ENCODE measurements at regions not wholly inside any gene's neighbourhood (a gene's known extent, or its start where the extent isn't known, plus 50 kb on each side); places are given as distances from the start of the nearest gene placed in this dataset.

DNA sequence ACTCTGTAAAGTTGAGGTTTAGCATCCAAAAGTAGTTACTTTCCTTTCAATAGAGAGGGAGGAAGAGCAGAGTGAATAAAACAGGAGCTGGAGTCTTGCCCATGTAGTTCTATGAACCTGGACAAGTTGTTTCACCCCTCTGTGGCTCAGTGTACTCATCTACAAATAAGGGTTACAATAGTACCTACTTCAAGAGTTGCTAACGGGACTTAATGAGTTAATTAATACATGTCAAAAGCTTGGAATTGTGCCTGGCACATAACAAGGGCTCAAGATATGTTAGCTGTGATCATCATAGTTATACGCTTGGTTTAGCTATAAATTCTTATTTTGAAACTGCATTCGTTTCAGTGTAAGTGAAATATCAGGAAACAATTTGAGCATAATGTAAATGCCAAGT is 388.5 kb upstream of the THBS1 start:
- intact Hi-C loops (cut with micrococcal nuclease), result no loop called here
- Histone ChIP-seq H3K27me3 (ENCODE audit: control insufficient read depth in 2 of 2, insufficient read depth in 2 of 2, low read length in 2 of 2) (peaks cover 4 to 6% of the 10 kb centered on the region in 2 donors), H3K4me2 (replicated peaks; ENCODE audit: extremely low read depth, low read length, poor library complexity, severe bottlenecking) (no peak overlapping the region), H3K36me3 (replicated peaks in 1 of 2; ENCODE audit: control insufficient read depth in 1 of 2, insufficient read depth in 2 of 2, low read length in 2 of 2) (no peaks in the 10 kb centered on the region), H3K9ac (ENCODE audit: insufficient read depth, low read length, poor library complexity, severe bottlenecking) (no peak overlapping the region), H3K27ac (ENCODE audit: low read depth in 1 of 2, low read length in 2 of 2) (no peak overlapping the region), H3K4me3 (replicated peaks in 1 of 3; ENCODE audit: low read depth in 2 of 3, low read length in 3 of 3) (no peak overlapping the region), H3K9me3 (replicated peaks in 1 of 2; ENCODE audit: control insufficient read depth in 1 of 2, insufficient read depth in 1 of 2, low read length in 2 of 2) (no peaks in the 10 kb centered on the region), H2AFZ (ENCODE audit: insufficient read depth, low read depth, low read length, poor library complexity, severe bottlenecking) (no peak overlapping the region), H3K4me1 (ENCODE audit: control insufficient read depth in 1 of 2, insufficient read depth in 2 of 2, low read length in 2 of 2) (peaks cover 3 to 12% of the 10 kb centered on the region in 2 donors), H3K79me2 (ENCODE audit: insufficient read depth, low read length) (no peaks in the 10 kb centered on the region), H4K20me1 (ENCODE audit: insufficient read depth, low read length) (no peaks in the 10 kb centered on the region)
- peaks cover 0 to 20% (median 10%) of the 10 kb centered on the region in 3 donors for H3K27me3 Mint-ChIP-seq (ENCODE audit: low read depth in 3 of 3)
- no peak overlapping the region for H3K4me3 Mint-ChIP-seq
- H3K4me1 Mint-ChIP-seq, result peaks cover 7% of the 10 kb centered on the region
- H3K27ac Mint-ChIP-seq, result no peak overlapping the region
- H3K36me3 Mint-ChIP-seq, result no peaks in the 10 kb centered on the region
- H3K9me3 Mint-ChIP-seq, result peaks cover 0 to 1% (median 0%) of the 10 kb centered on the region in 7 donors
- TF ChIP-seq, protein P1, sequence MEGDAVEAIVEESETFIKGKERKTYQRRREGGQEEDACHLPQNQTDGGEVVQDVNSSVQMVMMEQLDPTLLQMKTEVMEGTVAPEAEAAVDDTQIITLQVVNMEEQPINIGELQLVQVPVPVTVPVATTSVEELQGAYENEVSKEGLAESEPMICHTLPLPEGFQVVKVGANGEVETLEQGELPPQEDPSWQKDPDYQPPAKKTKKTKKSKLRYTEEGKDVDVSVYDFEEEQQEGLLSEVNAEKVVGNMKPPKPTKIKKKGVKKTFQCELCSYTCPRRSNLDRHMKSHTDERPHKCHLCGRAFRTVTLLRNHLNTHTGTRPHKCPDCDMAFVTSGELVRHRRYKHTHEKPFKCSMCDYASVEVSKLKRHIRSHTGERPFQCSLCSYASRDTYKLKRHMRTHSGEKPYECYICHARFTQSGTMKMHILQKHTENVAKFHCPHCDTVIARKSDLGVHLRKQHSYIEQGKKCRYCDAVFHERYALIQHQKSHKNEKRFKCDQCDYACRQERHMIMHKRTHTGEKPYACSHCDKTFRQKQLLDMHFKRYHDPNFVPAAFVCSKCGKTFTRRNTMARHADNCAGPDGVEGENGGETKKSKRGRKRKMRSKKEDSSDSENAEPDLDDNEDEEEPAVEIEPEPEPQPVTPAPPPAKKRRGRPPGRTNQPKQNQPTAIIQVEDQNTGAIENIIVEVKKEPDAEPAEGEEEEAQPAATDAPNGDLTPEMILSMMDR (IDR thresholded peaks at IDR 0.05), result no peak
- no CpG with 5 or more reads among the region's 3 CpGs for WGBS (ENCODE audit: insufficient coverage)
- DNase-seq, result no peak

DNA sequence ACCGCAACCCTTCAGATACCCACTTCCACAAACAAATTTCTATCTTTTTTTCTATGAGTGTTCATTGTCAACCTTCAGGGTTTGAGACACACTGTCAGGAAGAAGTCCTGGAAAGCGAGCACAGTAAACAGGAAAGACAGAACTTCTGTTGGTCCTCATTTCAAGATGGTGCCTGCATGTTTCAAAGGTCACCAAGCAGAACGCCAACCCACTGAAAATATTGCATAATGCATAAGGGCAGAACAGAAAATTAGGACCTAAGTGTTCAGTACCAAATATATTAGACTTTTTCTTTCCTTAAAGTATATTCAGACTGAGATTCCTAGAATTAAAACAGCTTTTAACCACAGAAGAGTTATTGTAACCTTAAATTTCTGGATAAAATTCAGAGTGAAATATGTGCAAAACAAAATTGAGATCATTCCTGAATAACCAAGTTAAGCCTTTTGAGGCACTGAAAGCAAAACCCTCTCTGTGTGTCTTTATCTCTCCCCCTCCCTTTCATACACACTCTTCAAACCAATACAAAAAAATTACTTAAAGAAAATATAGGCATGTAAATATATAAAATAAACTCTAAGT is 387.8 kb upstream of the THBS1 start:
- H3K36me3 Mint-ChIP-seq, result no peaks in the 10 kb centered on the region
- DNase-seq, result no peak
- no peak overlapping the region for H3K4me3 Mint-ChIP-seq
- Histone ChIP-seq H3K79me2 (ENCODE audit: insufficient read depth, low read length) (no peaks in the 10 kb centered on the region), H3K4me3 (replicated peaks in 1 of 3; ENCODE audit: low read depth in 2 of 3, low read length in 3 of 3) (no peak overlapping the region), H4K20me1 (ENCODE audit: insufficient read depth, low read length) (no peaks in the 10 kb centered on the region), H3K27me3 (ENCODE audit: control insufficient read depth in 2 of 2, insufficient read depth in 2 of 2, low read length in 2 of 2) (peaks cover 6% of the 10 kb centered on the region in 2 donors), H3K27ac (ENCODE audit: low read depth in 1 of 2, low read length in 2 of 2) (no peak overlapping the region), H2AFZ (ENCODE audit: insufficient read depth, low read depth, low read length, poor library complexity, severe bottlenecking) (no peak overlapping the region), H3K9ac (ENCODE audit: insufficient read depth, low read length, poor library complexity, severe bottlenecking) (no peak overlapping the region), H3K36me3 (replicated peaks in 1 of 2; ENCODE audit: control insufficient read depth in 1 of 2, insufficient read depth in 2 of 2, low read length in 2 of 2) (no peaks in the 10 kb centered on the region), H3K4me1 (ENCODE audit: control insufficient read depth in 1 of 2, insufficient read depth in 2 of 2, low read length in 2 of 2) (peaks cover 3 to 12% of the 10 kb centered on the region in 2 donors), H3K4me2 (replicated peaks; ENCODE audit: extremely low read depth, low read length, poor library complexity, severe bottlenecking) (no peak overlapping the region), H3K9me3 (replicated peaks in 1 of 2; ENCODE audit: control insufficient read depth in 1 of 2, insufficient read depth in 1 of 2, low read length in 2 of 2) (no peaks in the 10 kb centered on the region)
- no peak overlapping the region for H3K27ac Mint-ChIP-seq
- H3K27me3 Mint-ChIP-seq (ENCODE audit: low read depth in 3 of 3), result peaks cover 0 to 20% (median 10%) of the 10 kb centered on the region in 3 donors
- TF ChIP-seq, protein P1 (IDR thresholded peaks at IDR 0.05), result no peak
- peaks cover 0 to 1% (median 0%) of the 10 kb centered on the region in 7 donors for H3K9me3 Mint-ChIP-seq
- peaks cover 7% of the 10 kb centered on the region for H3K4me1 Mint-ChIP-seq
- intact Hi-C loops (cut with micrococcal nuclease), result no loop called here
- WGBS (ENCODE audit: insufficient coverage), result 100% methylated on average over 1 of the region's 3 CpGs
